SK-N-SH treated with all-trans-retinoic acid at 6 μM for 48 hours (cell line): ENCODE measurements at regions not wholly inside any gene's neighbourhood (a gene's known extent, or its start where the extent isn't known, plus 50 kb on each side); places are given as distances from the start of the nearest gene placed in this dataset.

ENCODE experiments used
- ATAC-seq: fragments of 200-7000 bp; cut with Tn5 transposase; 3 replicates; pipeline ENCODE4 v1.9.1; 2020; ENCODE audit warnings: mild to moderate bottlenecking, moderate library complexity
- ARNTL ChIP-seq: fragments of 450-650 bp; formaldehyde crosslinking; IDR thresholded peaks from 2 replicates; pipeline ENCODE4 v1.5.0; 2020; ENCODE audit warnings: low read depth, mild to moderate bottlenecking, moderate library complexity, borderline replicate concordance
- CREB5 ChIP-seq: fragments of 250-450 bp; sonication (Bioruptor Pico); IDR thresholded peaks from 2 replicates; pipeline ENCODE4 v1.5.1; 2020; ENCODE audit warnings: low read depth, mild to moderate bottlenecking, moderate library complexity
- CSDC2 ChIP-seq: fragments of 250-450 bp; sonication (Bioruptor Pico); IDR thresholded peaks from 2 replicates; pipeline ENCODE4 v1.5.0; 2020; ENCODE audit warnings: mild to moderate bottlenecking, moderate library complexity
- CSRNP3 ChIP-seq: fragments of 250-450 bp; sonication (Bioruptor Pico); IDR thresholded peaks from 2 replicates; pipeline ENCODE4 v1.5.1; 2021; ENCODE audit warnings: mild to moderate bottlenecking, moderate library complexity
- GLIS3 ChIP-seq: fragments of 250-450 bp; sonication (Bioruptor Pico); IDR thresholded peaks from 2 replicates; pipeline ENCODE4 v1.5.0; 2020; ENCODE audit warnings: mild to moderate bottlenecking, moderate library complexity
- OSR1 ChIP-seq: fragments of 250-450 bp; sonication (Bioruptor Pico); IDR thresholded peaks from 2 replicates; pipeline ENCODE4 v1.8.0; 2022; ENCODE audit warnings: moderate library complexity, mild to moderate bottlenecking, inconsistent platforms
- POU6F1 ChIP-seq: fragments of 250-450 bp; sonication (Bioruptor Pico); IDR thresholded peaks from 2 replicates; pipeline ENCODE4 v1.8.0; 2021; ENCODE audit warnings: low read depth, mild to moderate bottlenecking, moderate library complexity, borderline replicate concordance
- PPARA ChIP-seq: fragments of 250-450 bp; sonication (Bioruptor Pico); IDR thresholded peaks from 2 replicates; pipeline ENCODE4 v1.5.0; 2020; ENCODE audit warnings: mild to moderate bottlenecking, borderline replicate concordance
- RARB ChIP-seq: fragments of 250-450 bp; sonication (Bioruptor Pico); IDR thresholded peaks from 2 replicates; pipeline ENCODE4 v1.8.0; 2021; ENCODE audit warnings: mild to moderate bottlenecking, moderate library complexity
- SNAI2 ChIP-seq: fragments of 250-450 bp; sonication (Bioruptor Pico); IDR thresholded peaks from 2 replicates; pipeline ENCODE4 v1.5.0; 2020; ENCODE audit warnings: mild to moderate bottlenecking, moderate library complexity
- TCF4 ChIP-seq: fragments of 250-450 bp; sonication (Bioruptor Pico); IDR thresholded peaks from 2 replicates; pipeline ENCODE4 v1.8.0; 2021; ENCODE audit warnings: mild to moderate bottlenecking, moderate library complexity, borderline replicate concordance
- TOX ChIP-seq: fragments of 250-450 bp; sonication (Bioruptor Pico); IDR thresholded peaks from 2 replicates; pipeline ENCODE4 v1.8.0; 2021; ENCODE audit warnings: mild to moderate bottlenecking, moderate library complexity, borderline replicate concordance
- TSHZ2 ChIP-seq: fragments of 250-450 bp; sonication (Bioruptor Pico); IDR thresholded peaks from 2 replicates; pipeline ENCODE4 v1.5.0; 2020; ENCODE audit warnings: mild to moderate bottlenecking, moderate library complexity
- ZFP3 ChIP-seq: fragments of 250-450 bp; sonication (Bioruptor Pico); IDR thresholded peaks from 2 replicates; pipeline ENCODE4 v1.5.0; 2020; ENCODE audit warnings: mild to moderate bottlenecking, moderate library complexity
- ZFP30 ChIP-seq: fragments of 450-650 bp; formaldehyde crosslinking; IDR thresholded peaks from 2 replicates; pipeline ENCODE4 v1.5.0; 2022; ENCODE audit warnings: mild to moderate bottlenecking, moderate library complexity
- ZNF565 ChIP-seq: fragments of 450-650 bp; formaldehyde crosslinking; conservative IDR thresholded peaks from 2 replicates; pipeline ENCODE4 v1.5.0; 2020; ENCODE audit warnings: low read depth, mild to moderate bottlenecking, moderate library complexity
- TF ChIP-seq, protein P1 (sequence below): fragments of 250-450 bp; sonication (Bioruptor Pico); IDR thresholded peaks from 2 replicates; pipeline ENCODE4 v1.8.0; 2020; ENCODE audit warnings: mild to moderate bottlenecking, moderate library complexity, borderline replicate concordance

DNA sequence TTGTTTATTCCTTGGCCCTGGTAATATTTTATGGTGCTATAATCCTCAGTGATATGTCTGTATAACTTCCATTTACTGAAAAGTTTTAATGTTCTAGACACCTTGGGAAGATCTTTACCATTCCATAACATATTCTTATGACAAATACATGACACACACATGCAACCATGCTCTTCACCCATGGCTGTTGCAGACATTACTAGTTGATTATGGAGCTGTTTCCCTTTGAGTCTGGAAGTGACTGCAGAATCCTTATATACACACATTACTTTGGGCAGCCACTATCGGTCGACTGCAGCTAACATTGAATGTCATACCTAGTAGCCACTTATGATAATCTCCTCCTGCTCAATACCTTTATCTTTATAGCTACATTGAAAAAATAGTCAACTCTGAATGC, 243.1 kb upstream of the ADAMTS9 start:
- ATAC-seq = no peak
- no peak for TF ChIP-seq ZFP30 (CRISPR knock-in tag)
- TF ChIP-seq, all 23 proteins: peak for 0

DNA sequence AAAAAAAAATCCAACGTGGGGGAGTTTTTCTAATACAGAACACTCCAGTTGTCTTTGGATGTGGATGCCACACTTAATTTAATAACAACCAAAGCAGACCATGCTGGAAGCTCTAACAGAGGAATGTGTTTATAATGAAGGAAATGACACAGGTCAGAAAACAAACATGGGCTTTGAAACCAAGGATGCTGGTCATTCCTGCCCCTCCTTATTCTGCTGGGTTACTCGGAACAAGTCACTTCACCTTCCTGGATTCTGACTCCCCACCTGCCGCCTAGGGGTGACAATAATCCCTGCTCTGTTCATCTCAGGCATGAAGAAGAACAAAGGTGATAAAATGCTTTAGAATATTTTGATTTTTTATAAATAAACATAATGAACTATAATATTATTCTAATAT, 240.9 kb upstream of the ADAMTS9 start:
- no peak for TF ChIP-seq TCF4 (CRISPR knock-in tag)
- no peak for ATAC-seq

DNA sequence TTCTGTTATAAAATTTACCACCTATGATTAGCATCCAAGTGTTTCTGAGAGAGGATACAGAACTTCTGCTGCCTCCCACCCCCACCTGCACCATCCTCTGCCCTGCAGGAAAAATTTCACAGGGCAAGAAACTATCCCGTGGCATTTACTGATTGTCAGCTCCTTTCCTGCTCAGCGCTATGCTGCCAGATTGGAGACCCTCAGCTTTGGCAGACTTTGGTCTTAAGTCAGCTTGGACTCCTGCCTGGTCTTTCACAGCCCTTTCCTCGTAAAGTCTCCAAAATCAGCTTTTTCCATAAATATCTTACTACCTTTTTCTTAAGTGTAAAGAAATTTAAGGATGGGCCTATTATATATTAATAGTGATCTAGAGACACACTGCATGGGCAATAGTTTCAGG, 239.9 kb upstream of the ADAMTS9 start:
- no peak for ATAC-seq
- no peak for TF ChIP-seq ZNF565 (CRISPR knock-in tag)
- TF ChIP-seq TOX (CRISPR knock-in tag) = no peak
- no peak for TF ChIP-seq ZFP3 (CRISPR knock-in tag)
- no peak for TF ChIP-seq TCF4 (CRISPR knock-in tag)
- no peak for TF ChIP-seq RARB (CRISPR knock-in tag)
- TF ChIP-seq PPARA (CRISPR knock-in tag) = no peak
- TF ChIP-seq TSHZ2 = no peak
- no peak for TF ChIP-seq ARNTL (CRISPR knock-in tag)
- no peak for TF ChIP-seq CSRNP3 (CRISPR knock-in tag)
- no peak for TF ChIP-seq OSR1 (CRISPR knock-in tag)
- no peak for TF ChIP-seq CREB5 (CRISPR knock-in tag)
- no peak for TF ChIP-seq SNAI2 (CRISPR knock-in tag)
- no peak for TF ChIP-seq POU6F1
- TF ChIP-seq CSDC2 (CRISPR knock-in tag) = no peak

DNA sequence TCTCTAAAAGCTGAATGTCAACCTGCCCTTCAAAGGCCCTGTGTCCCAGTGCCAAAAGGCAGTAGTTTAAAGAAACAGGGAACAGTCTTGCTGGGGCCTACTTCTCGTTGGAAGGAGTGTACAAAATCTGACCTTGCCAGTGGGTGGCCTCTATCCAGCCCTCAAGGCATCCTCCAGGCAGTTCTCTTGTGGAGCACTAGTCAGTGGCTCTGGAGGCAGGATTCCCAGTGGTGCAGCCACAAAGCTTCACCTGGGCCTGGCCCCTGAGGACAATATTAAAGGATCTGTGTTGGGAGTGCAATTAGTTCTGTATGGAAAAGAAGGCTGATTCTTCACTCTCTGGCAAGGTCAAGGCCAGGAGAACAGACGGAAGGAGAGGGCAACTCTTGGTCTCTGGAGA, 237.8 kb upstream of the ADAMTS9 start:
- no peak for TF ChIP-seq ZFP30 (CRISPR knock-in tag)
- TF ChIP-seq GLIS3 (CRISPR knock-in tag) = no peak
- TF ChIP-seq, protein P1, sequence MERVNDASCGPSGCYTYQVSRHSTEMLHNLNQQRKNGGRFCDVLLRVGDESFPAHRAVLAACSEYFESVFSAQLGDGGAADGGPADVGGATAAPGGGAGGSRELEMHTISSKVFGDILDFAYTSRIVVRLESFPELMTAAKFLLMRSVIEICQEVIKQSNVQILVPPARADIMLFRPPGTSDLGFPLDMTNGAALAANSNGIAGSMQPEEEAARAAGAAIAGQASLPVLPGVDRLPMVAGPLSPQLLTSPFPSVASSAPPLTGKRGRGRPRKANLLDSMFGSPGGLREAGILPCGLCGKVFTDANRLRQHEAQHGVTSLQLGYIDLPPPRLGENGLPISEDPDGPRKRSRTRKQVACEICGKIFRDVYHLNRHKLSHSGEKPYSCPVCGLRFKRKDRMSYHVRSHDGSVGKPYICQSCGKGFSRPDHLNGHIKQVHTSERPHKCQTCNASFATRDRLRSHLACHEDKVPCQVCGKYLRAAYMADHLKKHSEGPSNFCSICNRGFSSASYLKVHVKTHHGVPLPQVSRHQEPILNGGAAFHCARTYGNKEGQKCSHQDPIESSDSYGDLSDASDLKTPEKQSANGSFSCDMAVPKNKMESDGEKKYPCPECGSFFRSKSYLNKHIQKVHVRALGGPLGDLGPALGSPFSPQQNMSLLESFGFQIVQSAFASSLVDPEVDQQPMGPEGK (CRISPR knock-in tag) = no peak
- TF ChIP-seq, all 23 proteins: peak for 0
- no peak for ATAC-seq

DNA sequence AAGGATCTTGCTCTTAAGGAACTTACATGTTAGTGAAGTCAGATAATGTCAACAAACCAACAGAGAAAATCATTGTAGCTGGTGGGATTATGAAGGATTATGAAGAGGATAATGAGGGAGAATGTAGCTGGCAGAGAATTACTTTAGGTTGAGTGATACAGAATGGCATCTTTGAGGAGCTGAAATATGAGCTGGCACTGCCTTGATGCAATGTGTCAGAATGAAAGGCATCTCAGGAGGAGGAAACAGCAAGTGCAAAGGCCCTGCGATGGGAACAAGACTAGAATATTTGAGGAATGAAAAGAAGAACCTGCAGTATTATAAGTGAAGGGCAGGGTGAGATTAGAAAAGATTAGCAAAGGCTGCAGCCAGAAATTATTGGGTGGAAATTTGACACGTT, 237.2 kb upstream of the ADAMTS9 start:
- ATAC-seq = no peak
- TF ChIP-seq OSR1 (CRISPR knock-in tag) (no peak), TOX (CRISPR knock-in tag) (no peak)
